Body of pancreas (tissue), 4 donors: ENCODE measurements at regions not wholly inside any gene's neighbourhood (a gene's known extent, or its start where the extent isn't known, plus 50 kb on each side); places are given as distances from the start of the nearest gene placed in this dataset.

Experiments used
- ATAC-seq: fragments of 150-250 bp; one replicate; pipeline ENCODE4 v1.9.1; 2016
- DNase-seq, 4 donors: peaks; one replicate each; pipeline ENCODE4 v3.0.0-alpha.2; 2019
- H3K27ac ChIP-seq, 4 donors: fragments of 200-600 bp; sonication (generic); 1 replicate in 3 of 4; 2 replicates in 1 of 4; pipeline versions ENCODE4 v1.5.1 to v1.6.1; 2016 to 2019; ENCODE audit warnings: mild to moderate bottlenecking in 1 of 4, mixed read lengths in 1 of 4, moderate library complexity in 1 of 4
- H3K27me3 ChIP-seq, 2 donors: fragments of 200-600 bp; sonication (generic); one replicate each; pipeline ENCODE4 v1.6.0; 2016; ENCODE audit warnings: mild to moderate bottlenecking in 1 of 2
- H3K36me3 ChIP-seq, 2 donors: fragments of 200-600 bp; sonication (generic); replicated peaks in 1 of 2; 2 replicates each; pipeline ENCODE4 v1.5.1; 2016; ENCODE audit warnings: low read depth in 2 of 2; ENCODE audit not compliant: insufficient read depth in 1 of 2
- H3K4me1 ChIP-seq: fragments of 200-600 bp; sonication (generic); one replicate; pipeline ENCODE4 v1.6.0; 2016
- H3K4me3 ChIP-seq, 2 donors: fragments of 200-600 bp; sonication (generic); 1 replicate in 1 of 2; 2 replicates in 1 of 2; pipeline ENCODE4 v1.5.1; 2016 to 2019
- H3K9me3 ChIP-seq, 3 donors: fragments of 200-600 bp; sonication (generic); 1 replicate in 2 of 3; 2 replicates in 1 of 3; pipeline ENCODE4 v1.5.1; 2016
- CTCF ChIP-seq, 7 experiments: fragments of 450-650 bp in 4 of 7; fragments of 200-600 bp in 3 of 7; sonication (generic) in 3 of 7; IDR thresholded peaks; one replicate each; pipeline ENCODE4 v1.5.1; 2016 to 2019; ENCODE audit warnings: antibody characterized with exemption in 7 of 7
- POLR2A ChIP-seq, 3 donors: fragments of 450-650 bp; IDR thresholded peaks; one replicate each; pipeline ENCODE4 v1.6.1; 2016; ENCODE audit warnings: antibody characterized with exemption in 3 of 3, mild to moderate bottlenecking in 2 of 3
- WGBS, 2 donors: methylation state at CpG; one replicate each; pipeline ENCODE4 v1.1.5; 2017; 5-methylcytosine and 5-hydroxymethylcytosine counted together
- intact Hi-C: fragments of 100-400 bp; cut with DNase I; formaldehyde crosslinking; loops from one replicate; pipeline ENCODE4 v1.15.1; 2023

DNA sequence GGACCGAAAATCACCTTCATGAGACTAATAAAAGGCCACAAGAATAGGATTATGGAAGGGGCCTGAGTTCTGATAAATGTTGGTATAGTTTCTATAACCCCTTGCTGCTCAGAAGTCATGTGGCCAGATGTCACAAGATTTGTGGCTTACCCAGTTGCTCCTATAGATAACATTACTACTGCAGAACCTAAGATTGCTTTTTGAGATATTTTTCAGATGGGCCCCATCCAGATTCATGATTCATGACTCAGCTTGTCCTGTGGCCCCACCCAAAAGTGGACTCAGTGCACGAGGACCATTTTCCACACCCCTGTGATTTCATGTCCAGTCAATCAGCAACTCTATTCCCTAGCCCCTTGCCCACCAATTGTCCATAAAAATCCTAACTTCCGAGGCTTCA, 209.0 kb downstream of the ACTR3B start:
- no peak for TF ChIP-seq CTCF (IDR thresholded peaks at IDR 0.05)
- TF ChIP-seq POLR2A (IDR thresholded peaks at IDR 0.05): no peak
- no peak for DNase-seq
- Histone ChIP-seq H3K4me3 (no peak overlapping the region), H3K27me3 (no peaks in the 10 kb centered on the region), H3K4me1 (no peaks in the 10 kb centered on the region), H3K9me3 (no peaks in the 10 kb centered on the region), H3K36me3 (no peaks in the 10 kb centered on the region), H3K27ac (no peak overlapping the region)
- 70 to 87% methylated on average over 3 of the region's 3 CpGs for WGBS, 2 donors
- intact Hi-C loops: no loop called here
- ATAC-seq: no peak

DNA sequence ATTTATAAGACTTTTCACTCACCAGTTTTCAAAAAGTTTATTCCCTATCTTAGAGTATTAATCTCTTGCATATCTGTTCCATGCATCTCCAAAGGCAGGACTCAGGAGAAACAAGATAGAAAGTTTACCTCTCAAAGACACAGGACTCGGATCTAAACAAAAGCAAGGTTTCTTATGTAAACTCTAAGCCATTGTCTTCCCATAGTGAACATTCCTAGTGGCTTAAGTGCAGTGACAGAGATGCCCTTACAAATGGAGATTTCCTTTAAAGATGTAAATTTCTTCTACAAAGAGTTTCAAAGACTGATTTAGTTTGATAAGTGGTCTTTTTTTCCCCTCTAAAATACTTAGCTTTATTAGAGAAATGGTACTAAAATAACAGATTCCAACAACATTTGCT, 209.8 kb downstream of the ACTR3B start:
- H3K27me3 ChIP-seq: no peaks in the 10 kb centered on the region
- DNase-seq (no peak), ATAC-seq (no peak)
- H3K4me3 ChIP-seq: no peak overlapping the region
- WGBS, 2 donors: 48 to 63% methylated on average over 1 of the region's 1 CpG
- H3K9me3 ChIP-seq: no peaks in the 10 kb centered on the region
- intact Hi-C loops: no loop called here
- H3K36me3 ChIP-seq: no peaks in the 10 kb centered on the region
- no peaks in the 10 kb centered on the region for H3K4me1 ChIP-seq
- TF ChIP-seq CTCF (IDR thresholded peaks at IDR 0.05) (no peak), POLR2A (IDR thresholded peaks at IDR 0.05) (no peak)
- H3K27ac ChIP-seq: no peak overlapping the region

DNA sequence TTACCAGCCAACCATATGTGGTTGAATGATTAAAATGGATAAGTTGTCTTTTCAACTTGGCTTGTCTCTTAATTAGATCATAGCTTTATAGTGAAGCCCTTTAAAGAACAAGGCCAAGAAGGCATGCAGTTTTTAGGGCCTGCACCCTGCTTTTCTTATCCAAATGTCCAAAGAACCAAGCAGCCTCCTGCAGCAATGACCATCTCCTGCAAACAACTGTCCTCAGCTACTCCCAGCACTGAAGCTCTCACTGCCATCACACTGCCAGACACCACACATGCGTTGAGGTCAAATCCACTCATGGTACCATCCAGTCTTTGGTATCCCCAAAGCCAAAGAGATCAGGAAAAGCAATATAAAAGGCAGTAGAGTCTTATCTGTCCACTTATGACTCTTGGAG, 210.3 kb downstream of the ACTR3B start:
- no peak overlapping the region for H3K4me3 ChIP-seq
- intact Hi-C loops: no loop called here
- no peaks in the 10 kb centered on the region for H3K4me1 ChIP-seq
- H3K27me3 ChIP-seq: no peaks in the 10 kb centered on the region
- ATAC-seq (no peak), DNase-seq (no peak)
- H3K27ac ChIP-seq: no peak overlapping the region
- 59 to 60% methylated on average over 1 of the region's 1 CpG for WGBS, 2 donors
- H3K36me3 ChIP-seq: no peaks in the 10 kb centered on the region
- H3K9me3 ChIP-seq: no peaks in the 10 kb centered on the region
- TF ChIP-seq CTCF (IDR thresholded peaks at IDR 0.05): no peak
- TF ChIP-seq POLR2A (IDR thresholded peaks at IDR 0.05): no peak

DNA sequence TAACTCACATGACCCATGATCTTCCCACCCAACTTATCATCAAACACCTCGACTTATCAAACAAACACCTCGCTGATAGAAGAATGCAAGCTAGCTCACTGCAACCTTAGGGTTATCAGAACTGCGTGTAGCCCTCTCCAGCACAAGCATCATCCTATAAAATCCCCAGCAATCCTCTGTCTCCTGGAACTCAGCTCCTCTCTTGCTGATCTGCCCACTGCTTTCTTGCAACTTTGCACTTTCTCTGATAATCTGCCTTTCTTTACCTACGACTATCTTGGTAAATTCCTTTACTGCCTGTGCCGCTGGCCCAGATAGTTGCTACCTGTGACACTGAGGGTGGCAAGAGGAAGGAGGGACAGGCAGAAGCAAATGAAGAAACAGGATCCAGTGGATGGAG, 210.9 kb downstream of the ACTR3B start:
- no peaks in the 10 kb centered on the region for H3K27me3 ChIP-seq
- no peak for TF ChIP-seq POLR2A (IDR thresholded peaks at IDR 0.05)
- no peak for TF ChIP-seq CTCF (IDR thresholded peaks at IDR 0.05)
- 70 to 74% methylated on average over 5 of the region's 5 CpGs for WGBS, 2 donors
- no peaks in the 10 kb centered on the region for H3K4me1 ChIP-seq
- no peak overlapping the region for H3K27ac ChIP-seq
- no peaks in the 10 kb centered on the region for H3K36me3 ChIP-seq
- no peak overlapping the region for H3K4me3 ChIP-seq
- intact Hi-C loops: no loop called here
- H3K9me3 ChIP-seq: no peaks in the 10 kb centered on the region
- DNase-seq (no peak), ATAC-seq (no peak)

DNA sequence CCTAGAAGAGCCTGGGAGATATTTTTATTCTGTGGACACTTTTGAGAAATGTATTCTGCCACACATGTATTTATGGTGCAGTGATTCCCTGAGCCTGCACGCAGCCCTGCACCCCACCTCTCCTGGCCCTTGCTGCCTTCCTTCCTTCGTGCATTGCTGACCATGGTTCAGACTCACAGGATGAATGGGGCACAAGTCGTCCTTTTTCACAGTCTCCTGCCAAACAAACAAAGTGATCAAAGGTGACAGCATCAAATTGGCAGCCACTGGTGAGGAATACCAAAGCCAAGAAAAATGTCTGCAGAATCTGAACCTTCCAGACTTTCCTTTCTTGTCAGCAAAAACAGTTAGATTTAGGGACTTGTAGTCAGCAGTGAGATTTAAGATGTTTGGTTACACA, 215.0 kb downstream of the ACTR3B start:
- no peaks in the 10 kb centered on the region for H3K36me3 ChIP-seq
- no peaks in the 10 kb centered on the region for H3K4me1 ChIP-seq
- 34 to 47% methylated on average over 3 of the region's 3 CpGs for WGBS, 2 donors
- H3K9me3 ChIP-seq: no peaks in the 10 kb centered on the region
- no peak overlapping the region for H3K4me3 ChIP-seq
- ATAC-seq (no peak), DNase-seq (no peak)
- TF ChIP-seq CTCF (IDR thresholded peaks at IDR 0.05) (no peak), POLR2A (IDR thresholded peaks at IDR 0.05) (no peak)
- intact Hi-C loops: no loop called here
- H3K27ac ChIP-seq: no peak overlapping the region
- H3K27me3 ChIP-seq: no peaks in the 10 kb centered on the region
